ENCODE measurements at regions not wholly inside any gene's neighbourhood (a gene's known extent, or its start where the extent isn't known, plus 50 kb on each side); places are given as distances from the start of the nearest gene placed in this dataset.
A peak's percentile ranks its signal among the peaks of the same experiment; 100 is the strongest.

DNA sequence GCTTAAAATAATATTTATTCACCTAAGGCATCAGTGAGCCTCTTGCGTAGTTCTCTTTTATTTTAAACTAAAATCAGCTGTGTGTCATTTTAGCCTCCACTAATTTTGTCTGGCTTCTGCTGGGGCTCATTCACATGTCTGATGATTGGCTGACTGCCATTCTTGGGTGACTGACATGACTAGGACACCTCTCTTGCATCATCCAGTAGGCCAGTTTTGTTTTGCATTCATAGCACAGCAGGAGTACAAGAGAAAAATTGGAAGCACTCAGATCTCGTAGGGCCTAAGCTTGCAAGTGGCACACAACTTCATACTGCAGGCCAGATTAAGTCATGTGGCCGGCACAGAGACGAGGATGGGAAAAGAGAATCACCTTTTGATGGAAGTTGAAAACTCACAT is 1226.5 kb downstream of the GALC start (continued):
- no peak for TF ChIP-seq DMTF1 (CRISPR knock-in tag; IDR thresholded peaks at IDR 0.05)
- TF ChIP-seq STAT5B (CRISPR knock-in tag; IDR thresholded peaks at IDR 0.05) = no peak
- peak; percentile 39; the same call in 1 of the 2 replicates for TF ChIP-seq FOSL2 (CRISPR knock-in tag; IDR thresholded peaks at IDR 0.05)
- 0 out of 2 replicates have a peak, but pooled peaks have one; percentile 30 for TF ChIP-seq ATF3 (CRISPR knock-in tag; IDR thresholded peaks at IDR 0.05)
- TF ChIP-seq RARG (CRISPR knock-in tag; IDR thresholded peaks at IDR 0.05; ENCODE audit: low read depth) = no peak
- TF ChIP-seq THAP7 (CRISPR knock-in tag; IDR thresholded peaks at IDR 0.05) = no peak
- TF ChIP-seq RNF2 (conservative IDR thresholded peaks at IDR 0.05; ENCODE audit: low read depth) = no peak
- TF ChIP-seq CEBPB (IDR thresholded peaks at IDR 0.05; ENCODE audit: borderline replicate concordance, low read depth, low read length) = peak; percentile 51; the same call in 1 of the 2 replicates
- no peak for TF ChIP-seq PITX1 (CRISPR knock-in tag; IDR thresholded peaks at IDR 0.05)
- TF ChIP-seq HDAC1 (CRISPR knock-in tag; IDR thresholded peaks at IDR 0.05) = no peak
- peak; percentile 73 for TF ChIP-seq CEBPG (CRISPR knock-in tag; IDR thresholded peaks at IDR 0.05)
- TF ChIP-seq ATF4 (CRISPR knock-in tag; IDR thresholded peaks at IDR 0.05) = peak in 1 of 2 experiments; percentile 86; a peak in 2 of 4 replicates
- peak; percentile 62; the same call in 1 of the 2 replicates for TF ChIP-seq ZNF12 (CRISPR knock-in tag; IDR thresholded peaks at IDR 0.05)
- no peak for TF ChIP-seq SP2 (CRISPR knock-in tag; IDR thresholded peaks at IDR 0.05)
- no peak for TF ChIP-seq CSRNP2 (CRISPR knock-in tag; conservative IDR thresholded peaks at IDR 0.05; ENCODE audit: low read depth)
